ENCODE measurements at regions not wholly inside any gene's neighbourhood (a gene's known extent, or its start where the extent isn't known, plus 50 kb on each side); places are given as distances from the start of the nearest gene placed in this dataset.

DNA sequence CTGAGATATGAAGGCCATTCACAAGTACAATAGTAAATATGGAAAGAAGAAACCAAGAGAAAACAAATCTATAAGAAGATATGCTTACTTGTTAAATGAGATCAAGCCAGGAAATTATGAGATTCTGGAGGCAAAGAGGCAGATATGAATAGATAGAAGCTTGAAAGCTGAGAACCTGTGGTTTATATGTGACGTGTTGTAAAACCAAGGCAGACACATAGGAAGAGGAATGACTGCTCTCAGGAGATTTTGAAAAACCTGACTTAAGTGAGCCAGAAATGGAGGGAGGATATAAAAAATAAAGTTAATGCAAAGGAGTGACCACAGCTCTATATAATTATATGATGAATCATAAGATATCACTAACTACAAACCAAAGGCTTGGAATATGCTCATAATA, 1160.5 kb upstream of the CNTN5 start:
- SMC1A ChIA-PET (ENCODE audit: uncharacterized antibody, unreplicated experiment): no interaction called here

DNA sequence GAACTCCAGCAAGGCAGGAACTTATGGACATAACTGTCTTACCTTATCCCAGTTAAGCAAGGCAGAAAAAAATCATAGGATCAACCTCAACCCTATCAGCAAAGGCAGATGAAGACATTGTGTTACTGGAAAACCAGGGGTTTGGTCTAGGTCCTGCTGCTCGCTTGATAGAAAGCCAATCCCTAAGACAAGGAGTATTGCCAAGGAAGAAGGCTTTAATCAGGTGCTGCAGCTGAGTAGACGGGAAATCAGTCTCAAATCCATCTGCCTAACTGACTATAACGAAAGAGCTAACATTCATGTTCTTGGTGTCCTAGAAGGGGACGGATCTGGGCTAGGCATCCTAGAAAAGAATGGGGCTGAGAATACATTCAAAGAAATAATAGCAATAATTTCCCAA, 1158.7 kb upstream of the CNTN5 start:
- Histone ChIP-seq H3K4me3 (no peak overlapping the region), H3K4me1 (ENCODE audit: control insufficient read depth, insufficient read depth, low read length) (no peaks in the 10 kb centered on the region), H3K9ac (ENCODE audit: control insufficient read depth, insufficient read depth, low read length) (no peak overlapping the region), H3K9me3 (replicated peaks; ENCODE audit: control insufficient read depth, insufficient read depth, low read length) (no peaks in the 10 kb centered on the region), H3K79me2 (ENCODE audit: control insufficient read depth, insufficient read depth, low read length) (no peaks in the 10 kb centered on the region), H3K27ac (ENCODE audit: control insufficient read depth, insufficient read depth) (no peak overlapping the region), H3K4me2 (ENCODE audit: control insufficient read depth, insufficient read depth) (no peak overlapping the region), H2AFZ (ENCODE audit: control insufficient read depth, low read depth, low read length) (no peak overlapping the region), H3K27me3 (replicated peaks in 1 of 2; ENCODE audit: control insufficient read depth in 2 of 2, insufficient read depth in 2 of 2, low read length in 1 of 2) (no peaks in the 10 kb centered on the region), H4K20me1 (ENCODE audit: control insufficient read depth, insufficient read depth) (no peaks in the 10 kb centered on the region), H3K36me3 (ENCODE audit: control insufficient read depth in 2 of 2, insufficient read depth in 2 of 2, low read length in 1 of 2) (no peaks in the 10 kb centered on the region)
- ChIA-PET SMC1A (ENCODE audit: uncharacterized antibody, unreplicated experiment) (no interaction called here), RAD21 (ENCODE audit: unreplicated experiment) (no interaction called here), POLR2A (no interaction called here), CTCF (no interaction called here)
- DNase-seq (ENCODE audit: low read depth, low spot score) (no peak), FAIRE-seq (no peak), ATAC-seq (no peak)
- intact Hi-C loops (cut with micrococcal nuclease; ENCODE audit: unreplicated experiment) (no loop called here), in situ Hi-C loops (cut with MboI) (no loop called here)
- no TSS peak for BruUV-seq (replicated peaks)
- WGBS (ENCODE audit: insufficient coverage, insufficient replicate concordance, low lambda C conversion rate, missing lambda C conversion rate): 0% methylated on average over 4 of the region's 4 CpGs
- no peak for TF ChIP-seq NRF1 (conservative IDR thresholded peaks at IDR 0.05; ENCODE audit: low read depth, low read length)
- TF ChIP-seq RCOR1 (conservative IDR thresholded peaks at IDR 0.05; ENCODE audit: low read depth, low read length): no peak
- no peak for TF ChIP-seq MEF2B (IDR thresholded peaks at IDR 0.05; ENCODE audit: partially characterized antibody, poor library complexity, severe bottlenecking)
- no peak for TF ChIP-seq BCL11A (IDR thresholded peaks at IDR 0.05; ENCODE audit: low read depth, low read length)
- no peak for TF ChIP-seq BRCA1 (IDR thresholded peaks at IDR 0.05; ENCODE audit: low read depth, low read length)
- TF ChIP-seq, protein P1, sequence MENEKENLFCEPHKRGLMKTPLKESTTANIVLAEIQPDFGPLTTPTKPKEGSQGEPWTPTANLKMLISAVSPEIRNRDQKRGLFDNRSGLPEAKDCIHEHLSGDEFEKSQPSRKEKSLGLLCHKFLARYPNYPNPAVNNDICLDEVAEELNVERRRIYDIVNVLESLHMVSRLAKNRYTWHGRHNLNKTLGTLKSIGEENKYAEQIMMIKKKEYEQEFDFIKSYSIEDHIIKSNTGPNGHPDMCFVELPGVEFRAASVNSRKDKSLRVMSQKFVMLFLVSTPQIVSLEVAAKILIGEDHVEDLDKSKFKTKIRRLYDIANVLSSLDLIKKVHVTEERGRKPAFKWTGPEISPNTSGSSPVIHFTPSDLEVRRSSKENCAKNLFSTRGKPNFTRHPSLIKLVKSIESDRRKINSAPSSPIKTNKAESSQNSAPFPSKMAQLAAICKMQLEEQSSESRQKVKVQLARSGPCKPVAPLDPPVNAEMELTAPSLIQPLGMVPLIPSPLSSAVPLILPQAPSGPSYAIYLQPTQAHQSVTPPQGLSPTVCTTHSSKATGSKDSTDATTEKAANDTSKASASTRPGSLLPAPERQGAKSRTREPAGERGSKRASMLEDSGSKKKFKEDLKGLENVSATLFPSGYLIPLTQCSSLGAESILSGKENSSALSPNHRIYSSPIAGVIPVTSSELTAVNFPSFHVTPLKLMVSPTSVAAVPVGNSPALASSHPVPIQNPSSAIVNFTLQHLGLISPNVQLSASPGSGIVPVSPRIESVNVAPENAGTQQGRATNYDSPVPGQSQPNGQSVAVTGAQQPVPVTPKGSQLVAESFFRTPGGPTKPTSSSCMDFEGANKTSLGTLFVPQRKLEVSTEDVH (IDR thresholded peaks at IDR 0.05; ENCODE audit: low read depth, partially characterized antibody): no peak
- TF ChIP-seq RBBP5 (conservative IDR thresholded peaks at IDR 0.05): no peak
- no peak for TF ChIP-seq RELA (IDR thresholded peaks at IDR 0.05; ENCODE audit: borderline replicate concordance, partially characterized antibody)
- TF ChIP-seq, protein P2, sequence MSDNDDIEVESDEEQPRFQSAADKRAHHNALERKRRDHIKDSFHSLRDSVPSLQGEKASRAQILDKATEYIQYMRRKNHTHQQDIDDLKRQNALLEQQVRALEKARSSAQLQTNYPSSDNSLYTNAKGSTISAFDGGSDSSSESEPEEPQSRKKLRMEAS (IDR thresholded peaks at IDR 0.05; ENCODE audit: low read depth, low read length): no peak
- TF ChIP-seq SREBF2 (IDR thresholded peaks at IDR 0.05; ENCODE audit: low read length): no peak
- no peak for TF ChIP-seq IKZF1 (conservative IDR thresholded peaks at IDR 0.05)

More for the DNA sequence above, 1160.5 kb upstream of the CNTN5 start:
- no peak for FAIRE-seq
- no peaks in the 10 kb centered on the region for H3K4me1 ChIP-seq (ENCODE audit: control insufficient read depth, insufficient read depth, low read length)
- RAD21 ChIA-PET (ENCODE audit: unreplicated experiment): no interaction called here
- WGBS (ENCODE audit: insufficient coverage, insufficient replicate concordance, low lambda C conversion rate, missing lambda C conversion rate): 0% methylated on average over 1 of the region's 1 CpG
- no peak overlapping the region for H3K9ac ChIP-seq (ENCODE audit: control insufficient read depth, insufficient read depth, low read length)
- TF ChIP-seq TCF3 (IDR thresholded peaks at IDR 0.05; ENCODE audit: borderline replicate concordance, insufficient read depth, low read depth, low read length) (no peak), RBBP5 (conservative IDR thresholded peaks at IDR 0.05) (no peak), MTA2 (IDR thresholded peaks at IDR 0.05; ENCODE audit: low read depth) (no peak), SIX5 (IDR thresholded peaks at IDR 0.05; ENCODE audit: low read depth, low read length, severe bottlenecking) (no peak), SUZ12 (IDR thresholded peaks at IDR 0.05; ENCODE audit: unreplicated experiment) (no peak), YY1 (IDR thresholded peaks at IDR 0.05; ENCODE audit: low read depth, low read length) (no peak), JUNB (IDR thresholded peaks at IDR 0.05) (no peak), ETV6 (conservative IDR thresholded peaks at IDR 0.05 in 1 of 2, IDR thresholded peaks at IDR 0.05 in 1 of 2; ENCODE audit: borderline replicate concordance in 1 of 2, low read depth in 1 of 2) (no peak), FOXM1 (IDR thresholded peaks at IDR 0.05; ENCODE audit: low read depth, low read length) (no peak), BCL11A (IDR thresholded peaks at IDR 0.05; ENCODE audit: low read depth, low read length) (no peak)
- TF ChIP-seq, protein P3, sequence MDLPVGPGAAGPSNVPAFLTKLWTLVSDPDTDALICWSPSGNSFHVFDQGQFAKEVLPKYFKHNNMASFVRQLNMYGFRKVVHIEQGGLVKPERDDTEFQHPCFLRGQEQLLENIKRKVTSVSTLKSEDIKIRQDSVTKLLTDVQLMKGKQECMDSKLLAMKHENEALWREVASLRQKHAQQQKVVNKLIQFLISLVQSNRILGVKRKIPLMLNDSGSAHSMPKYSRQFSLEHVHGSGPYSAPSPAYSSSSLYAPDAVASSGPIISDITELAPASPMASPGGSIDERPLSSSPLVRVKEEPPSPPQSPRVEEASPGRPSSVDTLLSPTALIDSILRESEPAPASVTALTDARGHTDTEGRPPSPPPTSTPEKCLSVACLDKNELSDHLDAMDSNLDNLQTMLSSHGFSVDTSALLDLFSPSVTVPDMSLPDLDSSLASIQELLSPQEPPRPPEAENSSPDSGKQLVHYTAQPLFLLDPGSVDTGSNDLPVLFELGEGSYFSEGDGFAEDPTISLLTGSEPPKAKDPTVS (IDR thresholded peaks at IDR 0.05; ENCODE audit: low read depth, low read length): no peak
- H3K27ac ChIP-seq (ENCODE audit: control insufficient read depth, insufficient read depth): no peak overlapping the region
- intact Hi-C loops (cut with micrococcal nuclease; ENCODE audit: unreplicated experiment) (no loop called here), in situ Hi-C loops (cut with MboI) (no loop called here)
- CTCF ChIA-PET: no interaction called here
- no peaks in the 10 kb centered on the region for H3K79me2 ChIP-seq (ENCODE audit: control insufficient read depth, insufficient read depth, low read length)
- POLR2A ChIA-PET: no interaction called here
- DNase-seq (ENCODE audit: low read depth, low spot score): no peak
- BruUV-seq (replicated peaks): no TSS peak
- no peaks in the 10 kb centered on the region for H3K36me3 ChIP-seq (ENCODE audit: control insufficient read depth in 2 of 2, insufficient read depth in 2 of 2, low read length in 1 of 2)
- no peaks in the 10 kb centered on the region for H4K20me1 ChIP-seq (ENCODE audit: control insufficient read depth, insufficient read depth)
- no peaks in the 10 kb centered on the region for H3K27me3 ChIP-seq (replicated peaks in 1 of 2; ENCODE audit: control insufficient read depth in 2 of 2, insufficient read depth in 2 of 2, low read length in 1 of 2)
- ATAC-seq: no peak
- no peaks in the 10 kb centered on the region for H3K9me3 ChIP-seq (replicated peaks; ENCODE audit: control insufficient read depth, insufficient read depth, low read length)
- H3K4me3 ChIP-seq: no peak overlapping the region
- no peak overlapping the region for H2AFZ ChIP-seq (ENCODE audit: control insufficient read depth, low read depth, low read length)
- H3K4me2 ChIP-seq (ENCODE audit: control insufficient read depth, insufficient read depth): no peak overlapping the region

Data from GM12878 (cell line).